H1 (cell line): ENCODE measurements at regions not wholly inside any gene's neighbourhood (a gene's known extent, or its start where the extent isn't known, plus 50 kb on each side); places are given as distances from the start of the nearest gene placed in this dataset.

Experiments used
- CTCF ChIP-seq, 3 experiments: IDR thresholded peaks; 1 replicate in 2 of 3; 2 replicates in 1 of 3; pipeline versions ENCODE4 v1.5.1 to v1.6.1; 2011; ENCODE audit warnings: low read length in 3 of 3, mild to moderate bottlenecking in 3 of 3, inconsistent platforms in 2 of 3, low read depth in 1 of 3, moderate library complexity in 1 of 3; ENCODE audit not compliant: insufficient read depth in 1 of 3; ENCODE audit errors: control extremely low read depth in 1 of 3
- EP300 ChIP-seq, 2 experiments: IDR thresholded peaks; 1 replicate in 1 of 2; 2 replicates in 1 of 2; pipeline ENCODE4 v1.6.1; 2011 to 2012; ENCODE audit warnings: low read depth in 2 of 2, low read length in 2 of 2, mild to moderate bottlenecking in 2 of 2, borderline replicate concordance in 1 of 2, inconsistent platforms in 1 of 2, moderate library complexity in 1 of 2
- GABPA ChIP-seq: IDR thresholded peaks from 2 replicates; pipeline ENCODE4 v1.6.1; 2011; ENCODE audit warnings: mild to moderate bottlenecking, low read length, moderate library complexity, borderline replicate concordance; ENCODE audit not compliant: insufficient read depth
- MAX ChIP-seq: IDR thresholded peaks from 2 replicates; pipeline ENCODE4 v1.6.1; 2012; ENCODE audit warnings: inconsistent platforms
- POLR2A ChIP-seq, 2 experiments: IDR thresholded peaks; 1 replicate in 1 of 2; 2 replicates in 1 of 2; pipeline ENCODE4 v1.6.1; 2011; ENCODE audit warnings: low read depth in 2 of 2, low read length in 2 of 2, mild to moderate bottlenecking in 2 of 2; ENCODE audit errors: control extremely low read depth in 1 of 2
- POLR2AphosphoS5 ChIP-seq: IDR thresholded peaks from 2 replicates; pipeline ENCODE4 v1.6.1; 2011; ENCODE audit warnings: low read depth, low read length
- RAD21 ChIP-seq, 2 experiments: IDR thresholded peaks in 1 of 2; conservative IDR thresholded peaks in 1 of 2; 2 replicates each; pipeline ENCODE4 v1.6.1; 2011; ENCODE audit warnings: low read depth in 2 of 2, low read length in 2 of 2, improper control_type of control experiment in 1 of 2, inconsistent platforms in 1 of 2, mild to moderate bottlenecking in 1 of 2, moderate library complexity in 1 of 2

DNA sequence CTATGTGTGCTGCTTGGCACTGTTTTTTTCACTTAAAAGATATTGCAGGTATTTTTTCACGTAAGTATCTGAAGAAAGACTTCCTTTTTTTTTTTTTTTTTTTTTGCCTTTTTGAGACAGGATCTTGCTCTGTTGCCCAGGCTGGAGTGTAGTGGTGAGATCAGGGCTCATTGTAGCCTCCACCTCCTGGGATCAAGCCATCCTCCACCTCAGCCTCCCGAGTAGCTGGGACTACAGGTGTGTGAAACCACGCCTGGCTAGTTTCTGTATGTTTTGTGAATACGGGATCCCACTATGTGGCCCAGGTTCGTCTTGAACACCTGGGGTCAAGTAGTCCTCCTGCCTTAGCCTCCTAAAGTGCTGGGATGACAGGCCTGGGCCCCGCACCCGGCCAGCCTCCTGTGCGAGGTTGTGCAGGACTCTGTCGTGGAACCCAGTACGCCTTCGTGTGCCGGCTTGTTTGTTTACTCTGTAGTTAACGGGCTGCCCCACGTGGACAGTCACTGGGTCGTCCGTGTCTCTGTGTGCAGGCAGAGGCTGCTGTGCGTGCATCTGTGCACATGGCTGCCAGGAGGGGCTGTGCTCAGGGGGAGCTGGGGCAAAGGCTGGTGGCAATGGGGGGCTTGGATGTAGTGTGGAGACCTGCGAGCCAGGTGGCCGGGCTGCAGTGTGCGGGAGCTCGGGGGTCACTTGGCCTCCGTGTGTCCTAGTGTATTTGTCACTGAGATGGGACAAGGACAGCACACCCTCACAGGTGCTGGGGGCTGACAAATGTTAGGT, 179.5 kb downstream of the ADRA2C start:
- TF ChIP-seq POLR2A (IDR thresholded peaks at IDR 0.05; ENCODE audit: control extremely low read depth in 1 of 2, low read depth in 2 of 2, low read length in 2 of 2) (no peak), CTCF (IDR thresholded peaks at IDR 0.05; ENCODE audit: control extremely low read depth in 1 of 3, insufficient read depth in 1 of 3, low read depth in 1 of 3, low read length in 3 of 3) (no peak), EP300 (IDR thresholded peaks at IDR 0.05; ENCODE audit: borderline replicate concordance in 1 of 2, low read depth in 2 of 2, low read length in 2 of 2) (no peak), RAD21 (IDR thresholded peaks at IDR 0.05 in 1 of 2, conservative IDR thresholded peaks at IDR 0.05 in 1 of 2; ENCODE audit: low read depth in 2 of 2, low read length in 2 of 2) (no peak), GABPA (no peak), MAX (no peak), POLR2AphosphoS5 (no peak)
